Breast epithelium (tissue), 3 donors: ENCODE measurements at regions not wholly inside any gene's neighbourhood (a gene's known extent, or its start where the extent isn't known, plus 50 kb on each side); places are given as distances from the start of the nearest gene placed in this dataset.

ENCODE experiments used
- POLR2A ChIP-seq: fragments of 450-650 bp; IDR thresholded peaks from one replicate; pipeline ENCODE4 v1.6.1; 2016; ENCODE audit warnings: antibody characterized with exemption, mild to moderate bottlenecking, moderate library complexity
- POLR2AphosphoS5 ChIP-seq, 3 donors: sonication (generic); formaldehyde crosslinking; IDR thresholded peaks; one replicate each; pipeline ENCODE4 v1.6.1; 2017; ENCODE audit warnings: antibody characterized with exemption in 3 of 3
- TF ChIP-seq, protein P1 (sequence below), 3 donors: fragments of 450-650 bp; IDR thresholded peaks; one replicate each; pipeline ENCODE4 v1.5.1; 2016 to 2017; ENCODE audit warnings: antibody characterized with exemption in 3 of 3, mild to moderate bottlenecking in 3 of 3, moderate library complexity in 3 of 3

DNA sequence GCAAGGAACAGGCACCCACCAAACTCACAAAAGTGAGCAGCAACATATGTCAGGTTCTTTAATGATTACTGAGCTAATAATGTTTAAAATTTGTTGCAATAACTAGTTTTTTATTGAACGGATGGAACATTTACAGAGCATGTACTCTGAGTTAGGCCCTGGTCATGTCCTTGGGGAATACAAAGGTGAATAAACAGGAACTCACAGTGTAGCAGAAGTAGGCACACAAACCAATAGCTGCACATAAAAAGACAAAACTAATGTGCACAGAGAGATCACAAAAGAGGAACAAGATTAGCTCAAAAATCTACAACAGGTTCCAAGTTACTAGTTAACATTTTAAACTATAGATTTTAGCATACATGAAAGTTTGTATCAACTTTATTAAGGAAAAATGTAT is 505.3 kb upstream of the PPP2R3A start:
- TF ChIP-seq, protein P1, sequence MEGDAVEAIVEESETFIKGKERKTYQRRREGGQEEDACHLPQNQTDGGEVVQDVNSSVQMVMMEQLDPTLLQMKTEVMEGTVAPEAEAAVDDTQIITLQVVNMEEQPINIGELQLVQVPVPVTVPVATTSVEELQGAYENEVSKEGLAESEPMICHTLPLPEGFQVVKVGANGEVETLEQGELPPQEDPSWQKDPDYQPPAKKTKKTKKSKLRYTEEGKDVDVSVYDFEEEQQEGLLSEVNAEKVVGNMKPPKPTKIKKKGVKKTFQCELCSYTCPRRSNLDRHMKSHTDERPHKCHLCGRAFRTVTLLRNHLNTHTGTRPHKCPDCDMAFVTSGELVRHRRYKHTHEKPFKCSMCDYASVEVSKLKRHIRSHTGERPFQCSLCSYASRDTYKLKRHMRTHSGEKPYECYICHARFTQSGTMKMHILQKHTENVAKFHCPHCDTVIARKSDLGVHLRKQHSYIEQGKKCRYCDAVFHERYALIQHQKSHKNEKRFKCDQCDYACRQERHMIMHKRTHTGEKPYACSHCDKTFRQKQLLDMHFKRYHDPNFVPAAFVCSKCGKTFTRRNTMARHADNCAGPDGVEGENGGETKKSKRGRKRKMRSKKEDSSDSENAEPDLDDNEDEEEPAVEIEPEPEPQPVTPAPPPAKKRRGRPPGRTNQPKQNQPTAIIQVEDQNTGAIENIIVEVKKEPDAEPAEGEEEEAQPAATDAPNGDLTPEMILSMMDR (IDR thresholded peaks at IDR 0.05), result no peak
- no peak for TF ChIP-seq POLR2A
- TF ChIP-seq POLR2AphosphoS5 (IDR thresholded peaks at IDR 0.05), result no peak
